DMS79 treated with DMSO at 0.1 percent for 48 hours (cell line): ENCODE measurements at regions not wholly inside any gene's neighbourhood (a gene's known extent, or its start where the extent isn't known, plus 50 kb on each side); places are given as distances from the start of the nearest gene placed in this dataset.
A peak's percentile ranks its signal among the peaks of the same experiment; 100 is the strongest.
"Not testable (repeated sequence)": the region's sequence is repeated elsewhere in the genome, so short reads cannot be mapped to it uniquely, and the experiment has no call there.

Experiments
- DNase-seq: peaks from one replicate; lab custom pipeline; 2025; lab: John Stamatoyannopoulos, UW

GRCh38 chr18:10085416-10085815 is 171.6 kb downstream of the VAPA start:
- no peak for DNase-seq

- DNase-seq, result no peak
Observed at GRCh38 chr18:10085876-10086275, 172.1 kb downstream of the VAPA start.

DNA sequence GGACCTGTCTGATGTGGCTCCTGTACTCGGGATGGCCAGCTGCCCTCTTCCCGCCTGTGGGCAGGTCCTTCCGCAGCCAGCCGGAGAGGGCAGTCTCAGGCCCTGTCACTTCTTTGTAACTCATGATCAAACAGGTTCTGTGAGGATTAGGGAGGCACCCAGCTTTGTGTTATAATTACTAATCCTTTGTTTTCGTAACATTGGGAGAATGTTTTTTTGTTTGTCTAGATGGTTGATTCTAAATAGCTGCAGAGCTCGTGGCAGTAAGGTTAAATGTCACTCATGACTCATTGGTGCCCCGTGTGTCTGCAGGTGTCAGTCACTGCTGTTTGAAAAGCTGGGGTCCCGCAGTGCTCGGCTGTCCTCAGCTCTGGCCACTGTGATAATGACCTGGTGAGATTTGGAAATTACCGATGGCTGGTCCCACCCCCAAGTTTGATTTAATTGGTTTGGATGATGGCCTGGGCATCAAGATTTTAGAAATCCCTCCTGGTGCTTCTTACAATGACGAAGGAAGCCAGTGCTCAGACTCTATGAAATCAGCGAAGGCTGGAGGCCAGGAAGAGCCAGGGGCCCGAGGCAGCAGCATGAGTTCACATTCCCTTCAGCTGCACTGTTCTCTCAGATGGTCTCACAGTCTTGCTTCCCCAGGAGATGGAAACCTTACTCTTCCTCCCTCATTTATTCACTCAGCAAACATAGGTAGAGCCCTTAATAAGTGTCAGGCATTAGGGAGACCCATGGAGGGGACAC is 172.8 kb downstream of the VAPA start:
- no peak for DNase-seq

GRCh38 chr18:10088734-10089133 is 174.9 kb downstream of the VAPA start:
- DNase-seq, result no peak

GRCh38 chr18:10089881-10090280 is 176.1 kb downstream of the VAPA start:
- no peak for DNase-seq

DNA sequence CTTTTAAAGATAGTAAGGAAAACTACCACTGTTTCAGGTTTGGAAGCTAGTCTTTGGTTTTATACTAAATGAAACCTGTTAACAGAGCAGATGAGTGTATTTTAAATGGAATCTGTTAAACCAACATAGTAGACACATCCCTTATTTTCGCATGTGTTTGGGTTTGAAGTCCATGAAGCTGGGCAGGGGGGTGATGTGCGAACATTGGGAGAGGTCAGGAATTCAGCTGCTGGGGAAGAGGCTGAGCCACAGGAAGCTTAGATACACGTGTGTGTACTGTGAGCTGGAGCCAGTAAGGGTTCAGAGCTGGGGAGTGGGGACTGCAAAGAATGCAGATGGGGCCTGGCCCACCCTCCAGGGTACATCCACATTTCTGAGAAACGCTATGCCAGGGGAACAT is 176.9 kb downstream of the VAPA start:
- no peak for DNase-seq

DNA sequence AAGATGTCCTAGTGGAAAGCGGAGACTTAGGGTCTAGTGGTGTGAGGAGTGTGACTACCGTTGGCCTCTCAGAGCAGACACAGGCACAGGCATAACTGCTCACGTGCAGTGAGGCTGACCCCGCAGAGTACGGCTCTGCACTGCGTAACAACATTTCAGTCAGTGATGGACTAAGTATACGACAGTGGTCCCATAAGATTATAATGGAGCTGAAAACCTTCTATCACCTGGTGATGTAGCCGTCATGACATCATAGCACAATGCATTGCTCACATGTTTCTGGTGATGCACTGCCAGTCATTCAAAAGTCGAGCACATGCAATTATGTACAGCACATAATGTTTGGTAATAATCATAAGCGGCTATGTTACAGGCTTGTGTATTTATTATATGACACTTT is 179.6 kb downstream of the VAPA start:
- DNase-seq, result no peak

DNA sequence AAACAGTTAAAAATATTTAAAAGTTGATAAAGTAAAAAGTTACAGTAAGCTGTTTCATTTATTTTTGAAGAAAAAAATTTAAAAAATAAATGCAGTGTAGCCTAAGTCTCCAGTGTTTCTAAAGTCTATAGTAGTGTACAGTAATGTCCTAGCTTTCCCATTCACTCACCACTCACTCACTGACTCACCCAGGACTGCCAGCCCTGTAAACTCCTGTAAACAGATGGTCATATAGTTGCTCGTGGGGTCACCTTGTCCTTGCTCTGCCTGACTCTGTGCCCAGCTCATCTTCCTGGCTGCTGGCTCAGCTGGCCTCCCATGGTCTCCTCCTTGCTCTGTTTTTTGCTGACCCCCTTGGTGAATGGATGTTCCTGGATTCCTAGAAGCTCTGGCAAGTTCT is 180.3 kb downstream of the VAPA start:
- no peak for DNase-seq

- no peak for DNase-seq
Observed at GRCh38 chr18:10094655-10095054, 180.8 kb downstream of the VAPA start.

DNA sequence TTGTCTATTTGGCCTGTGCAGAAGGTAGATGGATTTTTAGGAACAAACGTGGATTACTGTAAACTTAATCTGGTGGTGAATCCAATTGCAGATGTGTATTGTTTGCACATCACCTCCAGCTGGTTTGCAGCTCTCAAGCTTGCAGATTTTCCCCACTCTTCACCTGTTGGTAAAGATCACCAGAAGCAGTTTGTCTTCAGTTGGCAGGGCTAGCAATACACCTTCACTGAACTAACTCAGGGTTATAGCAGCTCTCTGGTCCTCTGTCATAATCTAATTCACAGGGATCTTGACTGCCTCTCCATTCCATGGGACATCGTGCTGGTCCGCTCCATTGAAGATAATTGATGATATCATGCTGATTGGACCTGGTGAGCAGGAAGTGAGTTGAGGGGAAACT is 181.5 kb downstream of the VAPA start:
- no peak for DNase-seq

- no peak for DNase-seq
Observed at GRCh38 chr18:10099539-10100140, 185.8 kb downstream of the VAPA start.

DNA sequence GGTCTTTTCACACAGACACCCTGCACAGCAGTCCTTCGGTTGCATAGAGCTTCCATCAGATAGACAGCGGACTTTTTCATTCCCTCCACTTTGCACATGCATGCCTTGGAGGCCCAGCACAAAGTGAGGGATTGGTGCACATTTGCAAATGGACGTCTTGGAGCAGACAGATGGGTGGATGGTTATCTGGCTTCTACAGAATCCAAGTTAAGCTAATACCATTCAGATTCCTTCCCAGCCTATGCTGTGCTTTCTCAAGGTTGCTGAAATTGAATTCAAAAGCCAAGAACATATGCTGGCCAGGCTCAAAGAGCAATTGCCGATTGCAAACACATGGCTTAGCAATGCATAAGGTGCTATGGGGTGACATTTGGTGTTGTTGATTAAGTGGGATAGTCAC is 186.4 kb downstream of the VAPA start:
- DNase-seq, result no peak

GRCh38 chr18:10100941-10101701 is 187.3 kb downstream of the VAPA start:
- peak; percentile 42 for DNase-seq

DNA sequence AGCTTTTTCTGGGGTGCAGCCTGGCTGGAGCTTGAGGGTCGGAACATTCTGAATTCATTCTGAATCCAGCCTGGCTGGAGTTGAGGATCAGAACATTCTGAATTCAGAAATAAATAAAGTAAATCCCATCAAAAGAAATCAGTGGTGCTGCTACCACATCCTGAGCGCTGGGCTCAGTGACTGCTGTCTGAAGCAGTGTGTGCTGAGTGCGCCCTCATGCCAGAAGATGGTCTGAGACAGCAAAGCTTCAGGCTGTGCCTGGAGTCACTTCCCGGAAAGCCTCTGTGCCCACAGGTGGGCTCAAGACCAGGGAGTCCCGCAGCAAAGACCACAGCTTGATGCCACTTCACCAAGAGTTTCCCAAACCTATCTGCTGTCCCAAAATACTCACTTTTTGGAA is 187.9 kb downstream of the VAPA start:
- DNase-seq, result no peak

DNA sequence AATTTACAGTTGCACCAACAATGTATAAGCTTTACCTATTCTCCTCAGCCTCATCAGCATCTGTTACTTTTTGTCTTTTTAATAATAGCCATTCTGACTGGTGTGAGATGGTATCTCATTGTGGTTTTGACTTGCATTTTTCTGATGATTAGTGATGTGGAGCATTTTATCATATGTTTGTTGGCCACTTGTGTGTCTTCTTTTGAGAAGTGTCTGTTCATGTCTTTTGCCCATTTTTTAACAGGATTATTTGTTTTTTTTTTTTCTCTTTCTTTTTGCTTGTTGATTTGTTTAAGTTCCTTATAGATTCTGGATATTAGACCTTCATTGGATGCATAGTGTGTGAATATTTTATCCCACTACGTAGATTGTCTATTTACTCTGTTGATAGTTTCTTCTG is 191.3 kb downstream of the VAPA start:
- not testable (repeated sequence) for DNase-seq

DNA sequence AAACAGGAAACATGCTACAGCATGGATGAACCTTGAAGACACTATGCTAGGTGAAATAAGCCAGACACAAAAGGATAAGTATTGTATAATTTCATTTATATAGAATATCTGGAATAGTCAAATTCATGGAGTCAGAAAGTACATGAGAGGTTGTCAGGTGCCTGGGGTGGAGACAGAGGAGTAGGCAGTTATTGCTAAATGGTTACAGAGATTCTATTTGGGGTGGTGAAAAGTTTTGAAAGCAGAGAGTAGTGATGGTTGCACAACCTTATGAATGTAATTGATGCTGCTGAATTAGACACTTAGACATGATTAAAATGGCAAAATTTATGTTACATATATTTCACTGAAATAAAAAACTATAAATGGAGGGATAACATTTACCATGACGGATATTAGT is 197.4 kb downstream of the VAPA start:
- DNase-seq, result no peak

DNA sequence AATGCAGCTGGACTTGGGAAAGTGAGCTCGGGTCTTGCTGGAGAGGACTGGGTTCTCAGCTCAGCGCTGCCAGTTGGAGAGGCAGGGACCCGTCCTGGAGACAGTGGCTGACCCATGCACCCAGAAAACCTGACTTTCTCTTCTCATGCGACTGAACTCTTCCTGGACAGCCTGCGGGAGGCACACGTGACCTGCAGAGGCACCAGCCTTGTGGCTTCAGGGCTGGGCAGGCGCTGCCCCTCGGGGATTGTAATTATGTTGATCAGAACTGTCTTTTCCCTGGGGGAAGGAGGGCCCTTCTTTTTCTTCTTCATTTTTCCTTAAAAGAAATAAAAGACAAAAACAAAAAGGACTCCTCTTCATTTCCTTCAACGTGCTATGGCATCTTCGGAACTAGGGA is 198.1 kb downstream of the VAPA start:
- DNase-seq, result no peak

DNA sequence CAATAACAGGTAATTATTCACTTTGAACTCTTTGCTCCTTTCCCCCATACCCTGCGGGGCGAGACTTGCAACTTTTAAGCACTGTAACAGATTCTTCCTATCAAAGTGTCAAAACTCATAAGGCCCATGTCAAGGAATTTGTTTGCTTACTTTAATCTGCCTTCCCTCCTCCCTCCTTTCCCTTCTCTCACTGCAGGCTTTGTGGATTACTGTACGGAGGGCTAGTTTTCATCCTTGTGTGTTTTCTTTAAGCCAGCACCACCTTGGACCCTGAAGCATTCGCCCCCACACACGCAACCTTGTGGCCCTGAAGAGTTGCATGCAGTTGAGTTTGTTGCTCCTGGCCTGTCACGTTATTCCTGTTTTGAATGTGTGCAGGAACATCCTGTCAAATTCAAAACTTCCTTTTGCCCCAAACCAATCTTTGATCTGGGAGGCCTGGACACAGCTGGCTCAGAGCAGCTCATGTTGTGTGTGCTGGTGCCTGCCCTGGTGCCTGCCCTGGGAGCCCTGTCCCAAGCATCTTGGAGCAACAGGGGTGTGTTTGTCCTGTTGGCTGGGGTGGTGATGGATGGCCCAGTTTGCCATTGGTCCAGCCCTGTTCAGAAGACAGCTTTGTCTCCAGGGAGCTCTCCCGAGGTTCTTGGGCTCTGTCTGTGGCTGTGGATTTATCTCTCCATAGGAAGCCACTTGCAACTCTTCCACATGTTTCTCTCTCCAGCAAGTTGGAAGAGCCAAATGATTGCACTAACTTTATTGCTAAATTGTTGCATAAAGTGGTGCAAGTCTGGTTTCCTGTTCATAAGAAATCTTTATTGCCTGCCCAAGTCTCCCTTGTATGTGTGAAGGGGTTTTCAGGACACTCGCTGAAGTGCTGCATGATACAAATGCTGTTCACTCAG is 199.6 kb downstream of the VAPA start:
- no peak for DNase-seq

- no peak for DNase-seq
Observed at GRCh38 chr18:10114717-10115463, 201.1 kb downstream of the VAPA start.

DNA sequence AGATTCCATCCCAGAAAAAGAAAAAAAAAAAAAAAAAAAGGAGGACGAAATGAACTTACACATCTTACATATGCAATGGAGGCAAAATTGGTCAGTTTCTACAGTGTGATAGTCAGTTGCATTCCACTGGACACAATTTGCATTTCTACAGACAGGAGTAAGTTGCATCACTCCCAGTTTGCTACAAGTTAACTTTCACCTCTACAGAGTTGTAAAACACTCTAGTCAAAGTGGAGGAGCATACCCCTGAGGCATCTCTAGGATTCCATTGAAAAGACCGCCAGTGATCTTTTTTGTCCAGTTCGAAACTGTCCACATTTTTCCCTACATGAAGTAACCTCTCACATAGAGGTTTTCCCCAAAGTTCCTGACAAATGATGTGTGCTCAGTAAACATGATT is 202.8 kb downstream of the VAPA start:
- DNase-seq, result no peak

- no peak for DNase-seq
Observed at GRCh38 chr18:10119528-10119927, 205.7 kb downstream of the VAPA start.
